Activated gamma-delta T cell (primary cell): ENCODE measurements at regions not wholly inside any gene's neighbourhood (a gene's known extent, or its start where the extent isn't known, plus 50 kb on each side); places are given as distances from the start of the nearest gene placed in this dataset.
"Not testable (repeated sequence)": the region's sequence is repeated elsewhere in the genome, so short reads cannot be mapped to it uniquely, and the experiment has no call there.

Experiments
- DNase-seq: peaks from one replicate; lab custom pipeline; 2025; lab: John Stamatoyannopoulos, UW

DNA sequence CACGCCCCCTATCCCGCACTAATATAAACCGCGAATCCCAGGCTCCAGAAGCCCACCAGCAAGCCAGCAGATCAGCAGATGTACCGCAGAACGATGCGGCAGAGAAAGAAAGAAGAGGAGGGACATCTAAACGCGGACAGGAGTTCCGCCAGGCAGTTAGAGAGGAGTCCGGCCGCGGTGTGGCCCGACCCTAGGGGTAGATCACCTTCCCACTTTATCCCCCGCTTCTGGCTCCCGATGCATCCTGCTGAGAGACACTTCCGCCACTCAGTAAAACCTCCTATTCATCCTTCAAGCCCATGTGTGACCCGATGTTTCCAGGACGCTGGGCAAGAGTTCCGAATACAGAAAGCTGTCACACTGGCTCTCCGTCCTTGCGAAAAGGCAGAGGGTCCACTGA lies 1046.8 kb downstream of the SLITRK5 start:
- no peak for DNase-seq

DNA sequence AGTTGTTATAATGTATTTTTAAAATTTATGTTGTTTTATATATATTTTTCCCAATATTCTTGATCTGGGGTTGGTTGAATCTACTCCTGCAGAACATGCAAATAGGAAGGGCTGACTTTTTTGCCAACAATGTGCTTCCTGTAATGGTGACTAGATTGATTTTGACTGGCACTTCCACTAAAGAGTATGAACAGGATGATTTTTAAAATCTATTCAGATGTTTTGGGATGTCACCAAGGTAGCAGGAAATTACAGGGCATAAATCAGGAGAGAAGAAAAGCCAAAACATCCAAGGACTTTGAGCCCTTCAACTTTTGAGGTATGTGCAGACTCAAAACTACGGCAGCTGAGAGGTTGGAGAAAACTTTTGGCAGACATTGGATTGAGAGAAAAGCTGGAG lies 1047.6 kb downstream of the SLITRK5 start:
- no peak for DNase-seq

DNA sequence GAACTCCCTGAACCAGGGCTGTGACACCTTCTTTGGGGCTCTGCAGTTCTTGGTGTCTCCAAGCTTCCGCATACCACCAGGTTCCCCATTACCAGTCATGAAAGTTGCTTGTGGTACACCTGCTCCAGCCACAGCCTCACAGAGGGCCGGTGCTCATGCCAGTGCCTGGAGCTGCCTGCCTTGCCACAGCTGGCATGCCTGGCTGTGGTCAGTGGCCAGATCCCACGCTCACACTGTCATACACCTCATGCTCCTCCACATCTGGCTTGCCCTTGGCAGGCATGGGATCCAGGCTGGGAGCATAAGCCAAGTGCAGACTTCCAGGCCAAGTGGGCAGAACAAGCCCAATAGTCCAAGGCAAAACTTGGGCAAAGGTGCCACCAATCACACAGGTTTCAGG lies 1054.9 kb downstream of the SLITRK5 start:
- no peak for DNase-seq

DNA sequence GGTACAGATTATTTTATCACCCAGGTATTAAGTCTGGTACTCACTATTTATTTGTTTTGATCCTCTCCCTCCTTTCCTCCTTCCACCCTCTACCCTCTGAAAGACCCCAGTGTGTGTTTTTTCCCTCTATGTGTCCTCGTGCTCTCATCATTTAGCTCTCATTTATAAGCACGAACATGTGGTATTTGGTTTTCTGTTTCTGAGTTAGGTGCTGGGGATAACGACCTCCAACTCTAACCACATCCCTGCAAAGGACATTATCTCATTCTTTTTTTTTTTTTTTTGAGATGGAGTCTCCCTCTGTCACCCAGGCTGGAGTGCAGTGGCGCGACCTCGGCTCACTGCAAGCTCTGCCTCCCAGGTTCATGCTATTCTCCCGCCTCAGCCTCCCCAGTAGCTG lies 1056.1 kb downstream of the SLITRK5 start:
- not testable (repeated sequence) for DNase-seq

DNA sequence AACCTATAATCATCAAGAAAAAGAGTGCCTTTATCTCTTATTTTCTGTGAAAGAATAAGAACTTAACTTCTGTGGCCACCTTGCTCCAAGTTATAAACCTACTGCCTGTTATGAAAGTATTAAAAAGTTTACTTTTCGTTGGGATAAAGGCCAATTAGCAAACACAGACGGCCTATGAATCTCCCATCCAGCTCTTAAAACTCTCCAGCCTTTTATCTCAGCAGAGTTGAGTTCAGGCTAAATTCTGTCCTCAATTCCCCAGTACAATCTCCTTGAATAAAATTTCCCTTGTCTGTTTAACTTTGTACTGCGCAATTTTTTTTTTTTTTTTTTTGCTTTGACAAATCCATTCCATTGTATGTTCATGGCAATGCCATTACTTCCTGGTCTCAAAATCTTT lies 1058.4 kb downstream of the SLITRK5 start:
- no peak for DNase-seq

DNA sequence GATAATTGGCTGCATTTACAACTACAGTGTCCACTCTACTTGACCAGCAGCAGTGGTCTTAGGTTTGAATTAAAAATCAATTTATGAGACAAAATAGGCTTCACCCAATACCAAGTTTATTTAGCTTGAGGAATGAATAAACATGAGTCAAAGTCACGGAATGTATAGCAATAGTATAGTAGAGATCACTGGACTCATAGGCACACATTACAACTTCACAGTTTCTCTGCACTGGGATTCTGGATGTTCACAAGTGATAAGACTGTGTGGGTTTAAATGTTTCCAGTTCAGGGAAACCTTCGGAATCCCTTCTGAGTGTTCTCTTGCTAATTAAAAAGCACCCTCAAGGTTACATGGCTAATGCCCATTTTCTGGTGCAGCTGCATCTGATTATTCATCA lies 1064.9 kb downstream of the SLITRK5 start:
- DNase-seq, result no peak

DNA sequence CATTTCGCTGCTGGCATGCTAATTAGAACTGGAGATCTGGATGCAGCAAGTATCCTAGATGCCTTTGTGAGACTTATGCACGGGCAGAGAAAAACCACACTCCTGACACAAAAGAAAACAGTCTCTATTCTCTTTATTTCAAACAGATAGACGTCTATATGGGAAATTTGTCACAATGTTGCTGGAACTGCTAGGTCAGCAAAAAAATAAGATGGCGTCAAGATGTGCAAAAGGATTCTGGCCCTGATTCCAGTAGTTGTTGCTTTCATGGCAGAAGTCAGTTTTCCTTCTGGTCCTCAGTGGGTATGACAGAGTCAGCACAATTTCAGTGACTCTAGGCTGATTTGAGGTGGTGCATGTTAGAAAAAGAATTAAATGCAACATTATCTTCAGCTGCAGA lies 1068.0 kb downstream of the SLITRK5 start:
- no peak for DNase-seq

DNA sequence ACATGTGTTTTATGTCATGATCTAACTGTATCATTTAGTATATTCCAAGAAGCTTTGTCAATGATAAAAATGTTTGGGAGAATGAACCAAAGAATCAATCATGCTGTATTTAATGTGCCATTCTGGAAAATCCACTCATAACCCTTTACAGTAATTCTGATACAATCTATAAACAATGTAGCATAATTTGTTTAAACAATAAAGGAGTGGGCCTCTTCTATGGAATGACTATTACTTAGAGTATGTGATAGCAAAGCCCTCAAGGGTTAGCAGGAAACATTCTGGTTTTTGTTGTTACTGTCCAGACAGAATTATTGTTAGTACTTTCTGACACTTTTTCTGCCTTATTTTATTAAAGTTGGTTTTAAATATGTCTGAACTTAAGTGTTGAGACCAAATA lies 1073.1 kb downstream of the SLITRK5 start:
- DNase-seq, result no peak

DNA sequence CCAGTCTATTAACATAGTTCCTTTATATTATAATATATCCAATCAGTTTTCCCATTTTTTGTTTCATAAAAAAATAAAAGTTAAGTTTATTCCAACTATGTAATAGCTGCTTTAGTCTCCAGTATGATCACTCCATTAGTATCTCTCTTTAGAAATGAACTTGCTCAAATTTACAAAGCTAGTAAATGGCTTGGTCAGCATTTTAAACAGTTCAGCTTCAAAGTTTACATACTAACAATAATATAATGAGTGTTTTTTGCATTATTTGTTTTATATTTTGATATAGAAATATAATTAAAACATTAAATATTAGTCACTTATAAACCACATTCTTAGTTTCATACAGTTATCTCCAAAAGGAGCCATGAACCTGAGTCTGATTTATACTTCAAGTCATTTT lies 1073.8 kb downstream of the SLITRK5 start:
- DNase-seq, result no peak

DNA sequence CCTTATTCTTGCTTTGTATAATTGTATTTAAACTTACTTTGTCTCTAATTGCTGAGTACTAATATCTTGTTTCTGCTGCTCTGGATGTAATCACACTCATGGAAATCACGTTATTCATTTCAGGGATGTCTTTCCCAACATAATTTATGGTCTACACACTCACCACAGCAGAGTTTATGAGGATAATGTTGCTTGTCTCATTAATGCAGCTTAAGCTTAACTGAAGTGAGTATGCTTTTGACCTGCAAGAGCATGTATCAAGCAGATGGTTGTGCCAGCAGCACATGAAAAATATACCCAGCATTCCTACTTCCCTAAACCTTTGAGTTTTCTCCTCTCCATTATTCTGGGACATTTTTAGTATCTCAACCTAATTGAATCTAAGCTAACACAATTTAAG lies 1080.9 kb downstream of the SLITRK5 start:
- no peak for DNase-seq

DNA sequence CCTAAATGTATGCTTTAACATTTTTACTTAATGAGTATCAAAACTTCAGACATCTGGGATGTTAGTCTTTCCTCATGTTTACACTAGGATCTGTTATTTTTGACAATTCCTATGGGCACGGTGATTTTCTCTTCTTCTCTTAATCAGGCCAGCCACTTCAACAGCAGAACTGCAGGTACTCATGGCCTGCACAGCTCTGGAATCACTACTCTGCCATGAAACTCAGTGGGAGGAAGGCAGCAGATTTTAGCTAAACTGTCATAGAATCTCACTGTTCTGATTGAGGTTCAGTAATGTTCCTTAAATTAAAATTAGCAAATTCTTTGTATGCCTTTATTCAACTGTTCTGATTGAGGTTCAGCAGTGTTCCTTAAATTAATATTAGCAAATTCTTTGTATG lies 1083.0 kb downstream of the SLITRK5 start:
- DNase-seq, result no peak

DNA sequence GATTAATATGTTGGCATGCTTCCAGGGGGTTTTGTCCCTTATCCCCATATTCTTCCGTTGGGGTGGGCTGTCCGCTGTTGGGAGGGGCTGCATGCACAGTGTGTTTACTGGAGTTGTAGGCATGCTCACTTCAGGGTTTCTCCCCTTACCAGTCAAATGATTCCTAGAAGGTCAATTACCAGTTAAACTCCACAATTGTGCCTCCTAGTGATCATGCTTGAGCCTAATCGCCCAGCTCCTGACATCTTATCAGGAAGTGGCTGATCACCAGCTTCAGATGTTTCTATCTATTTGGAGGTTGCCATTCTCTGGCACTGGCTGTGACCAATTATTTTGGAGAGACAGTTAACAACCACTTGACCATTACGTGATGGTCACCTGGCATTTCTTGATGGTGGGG lies 1090.0 kb downstream of the SLITRK5 start:
- DNase-seq, result no peak

DNA sequence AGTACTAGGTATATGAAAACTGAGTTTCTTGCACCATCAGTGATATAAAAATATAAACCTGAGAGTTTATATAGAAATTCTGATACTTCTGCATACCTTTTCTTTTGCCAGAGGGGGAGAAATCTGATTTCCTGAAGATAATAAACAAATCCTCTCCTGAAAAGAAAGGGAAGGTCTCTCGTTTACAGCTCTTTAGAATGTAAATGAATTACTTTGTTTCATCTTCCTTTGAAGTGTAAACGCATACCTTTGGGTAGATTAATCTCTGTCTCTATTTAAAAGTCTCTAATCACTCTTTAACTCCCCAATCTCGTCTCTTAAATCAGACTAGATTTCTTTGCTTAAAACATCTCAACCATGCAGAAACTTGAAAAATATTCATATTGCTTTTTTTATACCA lies 1092.9 kb downstream of the SLITRK5 start:
- no peak for DNase-seq

DNA sequence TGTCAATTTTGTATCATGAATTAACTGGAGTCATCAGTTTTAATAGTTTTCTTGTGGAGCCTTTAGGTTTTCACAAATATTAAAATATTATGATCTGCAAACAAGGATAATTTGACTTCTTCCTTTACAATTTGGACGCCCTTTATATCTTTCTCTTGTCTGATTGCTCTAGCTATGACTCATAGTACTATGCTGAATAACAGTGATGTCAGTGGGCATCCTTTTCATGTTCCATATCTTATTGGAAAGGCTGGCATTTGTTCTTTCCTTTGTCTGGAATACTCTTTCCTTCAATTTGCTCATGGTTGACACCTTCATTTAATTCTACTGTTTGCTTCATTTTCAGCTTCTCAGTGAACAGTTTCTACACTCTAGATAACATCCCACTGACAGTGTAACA lies 1129.3 kb downstream of the SLITRK5 start:
- no peak for DNase-seq

DNA sequence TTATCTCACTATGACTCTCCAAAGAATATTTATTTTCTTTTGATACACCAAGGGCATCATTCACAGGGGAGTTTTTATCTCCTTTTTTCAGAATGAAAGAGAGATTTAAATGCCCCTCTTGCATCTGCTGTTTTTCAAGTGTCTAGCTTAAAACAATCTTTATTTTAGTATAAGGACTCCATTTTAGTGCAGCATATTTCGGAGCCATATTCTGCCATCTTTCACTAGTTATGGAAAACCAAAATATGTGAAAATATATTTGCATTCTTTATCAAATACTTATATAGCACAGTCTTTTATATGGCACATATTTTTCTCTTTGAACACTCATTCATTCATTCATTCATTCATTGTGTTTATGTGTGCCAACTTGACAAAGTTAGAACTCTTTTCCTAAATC lies 1130.2 kb downstream of the SLITRK5 start:
- DNase-seq, result no peak

DNA sequence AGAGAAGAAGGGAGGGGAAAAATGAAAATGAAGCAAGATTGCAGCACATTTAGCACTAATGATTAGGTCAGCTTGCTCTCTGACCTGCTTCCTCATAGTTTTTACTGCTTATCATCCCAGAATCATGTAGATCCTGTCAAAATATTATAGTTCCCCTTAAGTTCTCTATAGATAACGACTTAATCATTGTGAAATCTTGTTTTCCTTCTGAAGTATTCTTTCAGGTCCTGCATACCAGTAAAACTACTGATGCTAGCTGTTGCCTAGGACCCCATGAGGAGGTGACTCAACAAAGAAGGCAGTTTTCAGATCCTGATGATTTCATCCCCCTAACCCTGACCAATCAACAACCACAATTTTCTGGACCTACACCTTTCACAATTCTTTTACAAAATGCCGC lies 1131.7 kb downstream of the SLITRK5 start:
- DNase-seq, result no peak

DNA sequence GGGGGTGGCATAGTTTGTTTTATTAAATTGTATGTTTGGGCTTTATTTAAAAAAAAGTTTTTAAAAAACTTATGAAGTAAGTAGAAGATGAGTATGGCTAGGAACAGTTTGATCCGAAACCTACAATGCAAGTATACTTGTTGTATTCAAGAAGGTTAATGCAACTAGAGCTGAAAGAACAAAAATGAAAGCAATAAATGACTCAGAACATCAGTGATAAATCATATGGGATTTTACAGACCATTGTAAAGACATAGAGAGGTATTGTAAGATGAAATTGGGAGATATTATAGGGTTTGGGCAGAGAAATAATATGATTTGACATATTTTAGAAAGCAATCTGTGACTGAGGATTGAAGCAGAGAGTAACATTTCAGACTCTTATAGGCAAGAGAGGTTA lies 1135.3 kb downstream of the SLITRK5 start:
- no peak for DNase-seq

DNA sequence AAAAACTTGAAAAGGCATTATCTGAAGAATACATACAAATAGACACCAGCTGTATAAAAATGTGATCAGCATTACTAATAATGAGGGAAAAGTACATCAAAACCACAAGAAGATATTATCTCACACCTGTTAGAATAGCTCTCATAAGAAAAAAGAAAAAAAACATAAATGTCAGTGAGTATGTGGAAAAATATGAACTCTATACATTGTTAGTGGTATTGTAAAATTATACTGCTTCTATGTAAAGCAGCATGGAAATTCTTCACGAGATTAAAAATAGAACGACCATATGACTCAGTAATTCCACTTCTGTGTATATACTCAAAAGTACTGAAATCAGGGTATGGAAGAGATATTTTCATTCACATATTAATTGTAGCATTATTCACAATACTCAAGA lies 1146.4 kb downstream of the SLITRK5 start:
- DNase-seq, result no peak

DNA sequence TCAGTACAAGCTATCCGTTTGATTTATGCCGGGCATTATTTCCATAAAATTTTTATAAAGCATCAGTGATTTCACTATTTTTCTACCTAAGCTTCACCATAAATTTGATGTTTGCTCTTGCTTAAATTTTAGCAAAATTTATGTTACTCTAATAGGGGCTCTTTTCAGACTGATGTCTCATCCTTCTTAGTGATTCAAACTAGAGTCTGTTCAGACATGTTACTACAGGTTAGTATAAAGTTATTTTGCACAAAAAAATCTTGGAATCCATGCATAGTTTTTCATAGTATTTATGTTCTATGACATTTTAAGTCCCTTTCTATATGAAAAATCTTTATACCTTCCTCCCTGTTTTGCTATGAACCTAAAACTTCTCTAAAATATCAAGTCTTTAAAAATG lies 1151.9 kb downstream of the SLITRK5 start:
- no peak for DNase-seq

DNA sequence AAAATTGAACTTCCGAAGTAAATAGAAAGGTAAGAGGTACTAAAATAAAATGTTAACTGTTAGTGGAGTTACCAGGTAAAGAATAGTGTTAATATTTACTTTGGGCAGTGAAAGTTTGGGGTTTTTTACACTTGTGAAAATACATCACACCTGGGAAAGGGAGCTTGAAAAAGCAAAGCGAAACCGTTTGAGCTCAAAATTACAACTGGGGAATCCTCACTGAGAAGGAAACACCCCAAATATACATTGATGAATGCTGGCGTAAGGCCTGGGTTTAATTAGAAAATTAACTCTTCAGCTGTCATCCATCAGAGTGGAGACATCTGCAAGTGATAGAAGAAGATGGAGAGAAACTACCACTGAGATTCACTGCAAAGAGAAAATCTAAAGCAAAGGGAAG lies 1153.0 kb downstream of the SLITRK5 start:
- no peak for DNase-seq

DNA sequence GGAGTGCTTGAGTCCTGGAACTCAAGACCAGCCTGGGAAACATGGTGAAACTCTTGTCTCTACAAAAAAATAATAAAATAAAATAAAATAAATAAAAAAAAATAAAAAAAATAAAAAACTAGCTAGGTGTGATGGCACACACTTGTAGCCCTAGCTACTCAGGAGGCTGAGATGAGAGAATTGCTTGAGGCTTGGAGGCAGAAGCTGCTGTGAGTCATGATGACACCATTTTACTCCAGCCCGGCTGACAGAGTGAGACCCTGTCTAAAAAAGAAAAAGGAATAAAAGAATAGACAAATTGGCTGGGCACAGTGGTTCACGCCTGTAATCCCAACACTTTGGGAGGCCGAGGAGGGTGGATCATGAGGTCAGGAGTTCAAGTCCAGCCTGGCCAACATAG lies 1168.9 kb downstream of the SLITRK5 start:
- no peak for DNase-seq

DNA sequence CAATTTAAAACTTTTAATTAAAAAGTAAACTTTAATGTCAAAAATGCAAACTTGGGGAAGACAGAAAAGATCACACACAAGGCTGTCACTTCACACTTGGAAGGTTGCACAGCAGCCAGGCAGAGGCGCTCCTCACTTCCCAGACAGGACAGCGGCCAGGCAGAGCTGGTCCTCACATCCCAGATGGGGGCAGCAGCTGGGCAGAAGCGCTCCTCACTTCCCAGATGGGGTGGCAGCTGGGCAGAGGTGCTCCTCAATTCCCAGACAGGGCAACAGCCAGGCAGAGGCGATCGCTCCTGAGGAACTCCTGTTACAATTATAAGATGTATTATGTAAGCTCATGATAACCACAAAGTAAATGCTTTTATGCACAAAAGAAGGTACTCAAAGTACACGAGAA lies 1181.1 kb downstream of the SLITRK5 start:
- not testable (repeated sequence) for DNase-seq

DNA sequence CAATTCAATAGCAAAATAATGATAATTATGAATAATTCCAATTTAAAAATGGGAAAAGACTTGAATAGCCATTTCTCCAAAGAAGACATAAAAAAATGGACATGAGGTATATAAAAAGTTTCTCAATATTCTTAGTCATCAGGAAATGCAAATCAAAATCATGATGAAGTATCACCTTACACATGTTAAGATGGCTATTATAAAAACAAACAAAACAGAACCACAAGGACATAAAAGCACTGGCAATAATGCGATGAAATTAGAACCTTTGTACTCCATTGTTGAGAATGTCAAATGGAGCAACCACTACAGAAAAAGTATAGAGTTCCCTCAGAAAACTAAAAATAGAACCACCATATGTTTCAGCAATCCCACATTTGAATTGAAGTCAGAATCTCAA lies 1186.1 kb downstream of the SLITRK5 start:
- no peak for DNase-seq

DNA sequence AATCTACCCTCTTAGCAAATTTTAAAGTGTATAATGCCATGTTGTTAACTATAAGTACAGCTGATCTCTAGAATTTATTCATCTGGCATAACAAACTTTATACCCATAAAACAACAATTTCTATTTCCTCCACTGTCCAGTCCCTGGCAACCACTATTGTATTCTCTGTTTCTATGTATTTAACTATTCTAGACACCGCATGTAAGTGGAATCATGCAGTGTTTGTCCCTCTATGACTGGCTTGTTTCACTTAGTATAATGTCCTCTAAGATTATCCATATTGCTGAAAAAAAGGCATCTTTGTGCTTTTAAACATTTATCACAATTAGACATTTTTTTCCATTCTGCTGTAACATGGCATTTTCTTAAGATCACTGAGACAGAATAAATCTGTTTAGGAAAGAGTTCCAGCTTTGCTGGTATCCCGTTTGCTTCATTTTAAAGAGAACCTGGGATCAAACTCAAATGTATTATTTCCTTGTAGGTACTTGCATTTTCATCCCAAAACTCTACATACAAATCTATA lies 1191.0 kb downstream of the SLITRK5 start:
- no peak for DNase-seq

DNA sequence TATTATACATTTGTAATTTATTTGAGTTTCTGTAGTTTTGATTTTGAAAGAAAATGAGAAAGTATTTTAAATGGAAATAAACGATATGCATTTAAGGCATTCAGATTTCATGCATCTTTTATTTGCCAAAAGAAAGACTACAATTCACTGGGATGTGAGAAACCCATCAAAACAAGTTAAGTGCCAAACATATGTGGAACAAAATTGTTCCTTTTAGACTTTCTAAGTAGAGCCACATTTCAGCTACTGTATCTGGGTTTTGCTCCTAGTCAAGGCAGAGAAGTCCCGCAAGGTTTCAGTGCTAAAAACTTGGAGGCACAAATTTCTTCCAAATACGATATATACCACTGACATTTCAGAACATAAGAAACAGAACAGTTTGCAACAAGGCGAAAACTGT lies 1191.9 kb downstream of the SLITRK5 start:
- no peak for DNase-seq
